GM18868 (cell line): ENCODE measurements at regions not wholly inside any gene's neighbourhood (a gene's known extent, or its start where the extent isn't known, plus 50 kb on each side); places are given as distances from the start of the nearest gene placed in this dataset.
"Not testable (repeated sequence)": the region's sequence is repeated elsewhere in the genome, so short reads cannot be mapped to it uniquely, and the experiment has no call there.

Source experiments
- ATAC-seq: cut with Tn5 transposase; IDR thresholded peaks from one replicate; pipeline ENCODE4 v1.9.1; 2021; ENCODE audit warnings: mild to moderate bottlenecking, moderate library complexity; ENCODE audit not compliant: unreplicated experiment

- no peak for ATAC-seq
These were observed 126.0 kb upstream of the CHST9 start for GRCh38 chr18:27311114-27311513.

- ATAC-seq, result no peak
These were observed 116.7 kb upstream of the CHST9 start for GRCh38 chr18:27301615-27302378.

- no peak for ATAC-seq
These were observed 113.2 kb upstream of the CHST9 start for GRCh38 chr18:27298214-27298804.

GRCh38 chr18:27285973-27286562 lies 101.0 kb upstream of the CHST9 start:
- ATAC-seq, result not testable (repeated sequence)

- ATAC-seq, result no peak
These were observed 93.0 kb upstream of the CHST9 start for GRCh38 chr18:27278131-27278530.

GRCh38 chr18:27277554-27277953 lies 92.4 kb upstream of the CHST9 start:
- ATAC-seq, result no peak

GRCh38 chr18:27276886-27277285 lies 91.8 kb upstream of the CHST9 start:
- no peak for ATAC-seq

GRCh38 chr18:27276479-27276878 lies 91.4 kb upstream of the CHST9 start:
- no peak for ATAC-seq

- no peak for ATAC-seq
These were observed 89.8 kb upstream of the CHST9 start for GRCh38 chr18:27274901-27275300.

- ATAC-seq, result no peak
These were observed 85.4 kb upstream of the CHST9 start for GRCh38 chr18:27270508-27270907.

GRCh38 chr18:27263369-27263768 lies 78.3 kb upstream of the CHST9 start:
- ATAC-seq, result no peak

- ATAC-seq, result no peak
These were observed 76.9 kb upstream of the CHST9 start for GRCh38 chr18:27261769-27262549.

- ATAC-seq, result no peak
These were observed 68.5 kb upstream of the CHST9 start for GRCh38 chr18:27253571-27253970.

- ATAC-seq, result no peak
These were observed 65.4 kb upstream of the CHST9 start for GRCh38 chr18:27250471-27250870.

GRCh38 chr18:27249933-27250332 lies 64.8 kb upstream of the CHST9 start:
- no peak for ATAC-seq

- no peak for ATAC-seq
These were observed 59.2 kb upstream of the CHST9 start for GRCh38 chr18:27244259-27244658.

GRCh38 chr18:27242392-27243047 lies 57.4 kb upstream of the CHST9 start:
- no peak for ATAC-seq

GRCh38 chr18:27240383-27240782 lies 55.3 kb upstream of the CHST9 start:
- no peak for ATAC-seq

GRCh38 chr18:27239669-27240068 lies 54.6 kb upstream of the CHST9 start:
- ATAC-seq, result no peak

GRCh38 chr18:27235218-27235870 lies 50.2 kb upstream of the CHST9 start:
- no peak for ATAC-seq
